D721Med (cell line): ENCODE measurements at regions not wholly inside any gene's neighbourhood (a gene's known extent, or its start where the extent isn't known, plus 50 kb on each side); places are given as distances from the start of the nearest gene placed in this dataset.
A peak's percentile ranks its signal among the peaks of the same experiment; 100 is the strongest.

Experiments used
- DNase-seq: peaks from one replicate; pipeline ENCODE4 v3.0.0; 2011; ENCODE audit warnings: low spot score; ENCODE audit not compliant: insufficient read length
- FAIRE-seq: peaks from 2 replicates; lab custom pipeline; 2011; peaks lifted over from hg19 to GRCh38; lab: Jason Lieb, UNC
- TF ChIP-seq, protein P1 (sequence below): IDR thresholded peaks from 2 replicates; pipeline ENCODE4 v1.5.1; 2012; ENCODE audit warnings: mild to moderate bottlenecking, control low read depth; ENCODE audit not compliant: insufficient read depth; ENCODE audit errors: missing control alignments

GRCh38 chr16:64648282-64648681, 473.6 kb downstream of the CDH11 start:
- no peak for FAIRE-seq
- TF ChIP-seq, protein P1, sequence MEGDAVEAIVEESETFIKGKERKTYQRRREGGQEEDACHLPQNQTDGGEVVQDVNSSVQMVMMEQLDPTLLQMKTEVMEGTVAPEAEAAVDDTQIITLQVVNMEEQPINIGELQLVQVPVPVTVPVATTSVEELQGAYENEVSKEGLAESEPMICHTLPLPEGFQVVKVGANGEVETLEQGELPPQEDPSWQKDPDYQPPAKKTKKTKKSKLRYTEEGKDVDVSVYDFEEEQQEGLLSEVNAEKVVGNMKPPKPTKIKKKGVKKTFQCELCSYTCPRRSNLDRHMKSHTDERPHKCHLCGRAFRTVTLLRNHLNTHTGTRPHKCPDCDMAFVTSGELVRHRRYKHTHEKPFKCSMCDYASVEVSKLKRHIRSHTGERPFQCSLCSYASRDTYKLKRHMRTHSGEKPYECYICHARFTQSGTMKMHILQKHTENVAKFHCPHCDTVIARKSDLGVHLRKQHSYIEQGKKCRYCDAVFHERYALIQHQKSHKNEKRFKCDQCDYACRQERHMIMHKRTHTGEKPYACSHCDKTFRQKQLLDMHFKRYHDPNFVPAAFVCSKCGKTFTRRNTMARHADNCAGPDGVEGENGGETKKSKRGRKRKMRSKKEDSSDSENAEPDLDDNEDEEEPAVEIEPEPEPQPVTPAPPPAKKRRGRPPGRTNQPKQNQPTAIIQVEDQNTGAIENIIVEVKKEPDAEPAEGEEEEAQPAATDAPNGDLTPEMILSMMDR, result no peak
- DNase-seq, result no peak

- no peak for FAIRE-seq
- DNase-seq, result no peak
- TF ChIP-seq, protein P1, result no peak
These were observed 480.5 kb downstream of the CDH11 start for GRCh38 chr16:64641343-64641742.

- no peak for FAIRE-seq
- DNase-seq, result no peak
- TF ChIP-seq, protein P1, result no peak
These were observed 483.1 kb downstream of the CDH11 start for GRCh38 chr16:64638766-64639165.

- no peak for FAIRE-seq
These were observed 492.2 kb downstream of the CDH11 start for GRCh38 chr16:64629622-64630021.

DNA sequence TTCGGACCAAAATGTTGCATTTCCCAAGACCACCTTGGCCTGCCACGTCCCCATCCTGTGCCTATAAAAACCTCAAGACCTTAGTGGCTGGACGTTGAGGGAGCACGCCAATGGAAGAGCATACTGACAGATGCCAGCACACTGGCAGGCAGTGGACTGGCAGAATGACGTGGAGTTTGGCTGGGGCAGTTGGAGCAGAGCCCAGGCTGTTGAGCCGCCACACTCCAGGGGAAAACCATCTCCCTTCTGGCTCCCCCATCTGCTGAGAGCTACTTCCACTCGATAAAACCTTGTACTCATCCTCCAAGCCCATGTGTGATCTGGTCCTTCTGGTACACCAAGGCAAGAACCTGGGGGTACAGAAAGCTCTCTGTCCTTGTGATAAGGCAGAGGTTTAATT, 494.1 kb downstream of the CDH11 start:
- TF ChIP-seq, protein P1, result no peak
- FAIRE-seq (no peak), DNase-seq (no peak)

More at GRCh38 chr16:64629622-64630021, 492.2 kb downstream of the CDH11 start:
- no peak for DNase-seq
- TF ChIP-seq, protein P1, result no peak

GRCh38 chr16:64627288-64627687, 494.6 kb downstream of the CDH11 start:
- TF ChIP-seq, protein P1, result peak; percentile 9
- DNase-seq, result no peak
- FAIRE-seq, result no peak

DNA sequence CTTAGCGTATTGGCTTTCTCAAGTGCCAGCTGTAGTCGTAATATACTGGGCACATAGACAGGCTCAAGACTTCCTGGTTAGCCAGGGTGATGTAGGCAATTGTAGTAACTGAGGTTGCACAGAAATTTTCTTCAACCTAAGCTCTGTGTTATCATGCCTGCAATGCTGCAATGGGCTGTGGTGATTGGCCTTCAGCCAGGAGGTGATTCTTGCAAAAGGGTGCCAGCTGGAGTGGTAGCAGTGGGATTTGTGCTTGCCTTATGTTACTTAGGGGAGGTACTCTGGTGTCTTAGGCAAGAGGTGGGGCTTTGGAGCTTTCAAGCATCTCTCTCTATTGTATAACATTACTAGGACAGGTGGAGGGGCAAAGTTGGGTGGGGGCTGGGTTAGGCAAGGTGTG, 495.1 kb downstream of the CDH11 start:
- TF ChIP-seq, protein P1, result no peak
- DNase-seq, result no peak
- FAIRE-seq, result no peak
